GM21825 (cell line): ENCODE measurements at regions not wholly inside any gene's neighbourhood (a gene's known extent, or its start where the extent isn't known, plus 50 kb on each side); places are given as distances from the start of the nearest gene placed in this dataset.
A peak's percentile ranks its signal among the peaks of the same experiment; 100 is the strongest.

Experiments used
- ATAC-seq: cut with Tn5 transposase; IDR thresholded peaks from one replicate; pipeline ENCODE4 v1.9.1; 2021; ENCODE audit warnings: mild to moderate bottlenecking, moderate library complexity; ENCODE audit not compliant: unreplicated experiment

- no peak for ATAC-seq
Measured at GRCh38 chr10:28922127-28922526, 244.8 kb downstream of the BAMBI start.

- no peak for ATAC-seq
Measured at GRCh38 chr10:28922861-28923260, 245.5 kb downstream of the BAMBI start.

GRCh38 chr10:28924717-28925116 is 247.4 kb downstream of the BAMBI start:
- ATAC-seq = no peak

- no peak for ATAC-seq
Measured at GRCh38 chr10:28925121-28925663, 247.9 kb downstream of the BAMBI start.

- ATAC-seq = no peak
Measured at GRCh38 chr10:28926932-28927331, 249.6 kb downstream of the BAMBI start.

GRCh38 chr10:28928484-28928883 is 251.2 kb downstream of the BAMBI start:
- no peak for ATAC-seq

GRCh38 chr10:28929942-28930341 is 252.6 kb downstream of the BAMBI start:
- ATAC-seq = no peak

GRCh38 chr10:28930514-28931495 is 253.5 kb downstream of the BAMBI start:
- ATAC-seq = no peak

GRCh38 chr10:28935061-28935460 is 257.7 kb downstream of the BAMBI start:
- no peak for ATAC-seq

GRCh38 chr10:28937959-28938358 is 260.6 kb downstream of the BAMBI start:
- no peak for ATAC-seq

- ATAC-seq = no peak
Measured at GRCh38 chr10:28938745-28939144, 261.4 kb downstream of the BAMBI start.

- ATAC-seq = no peak
Measured at GRCh38 chr10:28939281-28940157, 262.2 kb downstream of the BAMBI start.

- no peak for ATAC-seq
Measured at GRCh38 chr10:28940158-28940888, 263.0 kb downstream of the BAMBI start.

GRCh38 chr10:28942012-28942411 is 264.7 kb downstream of the BAMBI start:
- ATAC-seq = no peak

- ATAC-seq = no peak
Measured at GRCh38 chr10:28945959-28946358, 268.6 kb downstream of the BAMBI start.

GRCh38 chr10:28946479-28946878 is 269.2 kb downstream of the BAMBI start:
- ATAC-seq = no peak

GRCh38 chr10:28947171-28947570 is 269.9 kb downstream of the BAMBI start:
- no peak for ATAC-seq

GRCh38 chr10:28948046-28948445 is 270.7 kb downstream of the BAMBI start:
- ATAC-seq = no peak

GRCh38 chr10:28949005-28950004 is 272.0 kb downstream of the BAMBI start:
- ATAC-seq = peak; percentile 48
